ENCODE measurements at regions not wholly inside any gene's neighbourhood (a gene's known extent, or its start where the extent isn't known, plus 50 kb on each side); places are given as distances from the start of the nearest gene placed in this dataset.

DNA sequence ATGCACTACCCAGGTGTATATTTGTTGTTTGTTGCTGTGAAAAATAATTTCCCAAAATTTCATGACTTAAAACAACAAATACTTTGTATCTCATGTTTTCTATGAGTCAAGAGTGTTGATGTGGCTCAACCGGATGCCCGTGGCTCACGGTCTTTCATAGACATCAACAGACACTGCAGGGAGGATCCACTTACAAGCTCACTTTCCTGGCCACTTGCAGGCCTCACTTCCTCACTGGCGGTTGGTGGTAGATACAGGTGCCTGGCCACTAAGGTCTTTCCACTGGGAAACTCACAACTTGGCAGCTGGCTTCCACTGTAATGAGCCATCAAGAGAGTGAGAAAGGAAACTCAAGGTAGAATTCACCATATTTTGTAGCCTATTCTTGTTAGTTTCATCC is 662.9 kb downstream of the IRS1 start:
- TF ChIP-seq, protein P1, sequence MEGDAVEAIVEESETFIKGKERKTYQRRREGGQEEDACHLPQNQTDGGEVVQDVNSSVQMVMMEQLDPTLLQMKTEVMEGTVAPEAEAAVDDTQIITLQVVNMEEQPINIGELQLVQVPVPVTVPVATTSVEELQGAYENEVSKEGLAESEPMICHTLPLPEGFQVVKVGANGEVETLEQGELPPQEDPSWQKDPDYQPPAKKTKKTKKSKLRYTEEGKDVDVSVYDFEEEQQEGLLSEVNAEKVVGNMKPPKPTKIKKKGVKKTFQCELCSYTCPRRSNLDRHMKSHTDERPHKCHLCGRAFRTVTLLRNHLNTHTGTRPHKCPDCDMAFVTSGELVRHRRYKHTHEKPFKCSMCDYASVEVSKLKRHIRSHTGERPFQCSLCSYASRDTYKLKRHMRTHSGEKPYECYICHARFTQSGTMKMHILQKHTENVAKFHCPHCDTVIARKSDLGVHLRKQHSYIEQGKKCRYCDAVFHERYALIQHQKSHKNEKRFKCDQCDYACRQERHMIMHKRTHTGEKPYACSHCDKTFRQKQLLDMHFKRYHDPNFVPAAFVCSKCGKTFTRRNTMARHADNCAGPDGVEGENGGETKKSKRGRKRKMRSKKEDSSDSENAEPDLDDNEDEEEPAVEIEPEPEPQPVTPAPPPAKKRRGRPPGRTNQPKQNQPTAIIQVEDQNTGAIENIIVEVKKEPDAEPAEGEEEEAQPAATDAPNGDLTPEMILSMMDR (IDR thresholded peaks at IDR 0.05), result no peak
- TF ChIP-seq POLR2AphosphoS5 (IDR thresholded peaks at IDR 0.05) (no peak), EP300 (IDR thresholded peaks at IDR 0.05) (no peak), POLR2A (IDR thresholded peaks at IDR 0.05) (no peak)
